ENCODE measurements at regions not wholly inside any gene's neighbourhood (a gene's known extent, or its start where the extent isn't known, plus 50 kb on each side); places are given as distances from the start of the nearest gene placed in this dataset.
"Not testable (repeated sequence)": the region's sequence is repeated elsewhere in the genome, so short reads cannot be mapped to it uniquely, and the experiment has no call there.

DNA sequence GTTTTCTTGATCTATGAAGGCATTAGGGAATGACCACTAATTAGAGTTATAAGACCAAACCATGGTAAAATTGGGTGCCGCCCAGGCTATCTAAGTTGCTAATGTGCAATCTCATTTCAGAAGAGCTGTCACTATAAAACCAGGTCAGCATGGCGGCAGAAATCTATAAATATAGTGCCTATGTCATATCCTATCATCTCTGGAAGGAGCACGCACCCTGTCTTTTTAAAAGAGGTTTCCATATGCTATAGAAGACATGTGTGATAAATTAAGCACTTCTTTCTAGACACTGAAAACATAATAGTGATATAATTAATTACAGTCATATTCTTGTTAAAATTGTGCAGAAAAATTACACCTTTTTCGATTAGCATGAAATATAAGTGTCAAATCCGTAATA is 152.0 kb upstream of the MDFIC2 start:
- no peaks in the 10 kb centered on the region for H3K9me3 ChIP-seq
- H3K27ac ChIP-seq, result no peak overlapping the region
- H3K4me3 ChIP-seq, result no peak overlapping the region
- TF ChIP-seq, protein P1, sequence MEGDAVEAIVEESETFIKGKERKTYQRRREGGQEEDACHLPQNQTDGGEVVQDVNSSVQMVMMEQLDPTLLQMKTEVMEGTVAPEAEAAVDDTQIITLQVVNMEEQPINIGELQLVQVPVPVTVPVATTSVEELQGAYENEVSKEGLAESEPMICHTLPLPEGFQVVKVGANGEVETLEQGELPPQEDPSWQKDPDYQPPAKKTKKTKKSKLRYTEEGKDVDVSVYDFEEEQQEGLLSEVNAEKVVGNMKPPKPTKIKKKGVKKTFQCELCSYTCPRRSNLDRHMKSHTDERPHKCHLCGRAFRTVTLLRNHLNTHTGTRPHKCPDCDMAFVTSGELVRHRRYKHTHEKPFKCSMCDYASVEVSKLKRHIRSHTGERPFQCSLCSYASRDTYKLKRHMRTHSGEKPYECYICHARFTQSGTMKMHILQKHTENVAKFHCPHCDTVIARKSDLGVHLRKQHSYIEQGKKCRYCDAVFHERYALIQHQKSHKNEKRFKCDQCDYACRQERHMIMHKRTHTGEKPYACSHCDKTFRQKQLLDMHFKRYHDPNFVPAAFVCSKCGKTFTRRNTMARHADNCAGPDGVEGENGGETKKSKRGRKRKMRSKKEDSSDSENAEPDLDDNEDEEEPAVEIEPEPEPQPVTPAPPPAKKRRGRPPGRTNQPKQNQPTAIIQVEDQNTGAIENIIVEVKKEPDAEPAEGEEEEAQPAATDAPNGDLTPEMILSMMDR (IDR thresholded peaks at IDR 0.05), result no peak
- no peak for TF ChIP-seq POLR2A (IDR thresholded peaks at IDR 0.05)
- no peak for TF ChIP-seq POLR2AphosphoS5 (IDR thresholded peaks at IDR 0.05)
- no peak for TF ChIP-seq EP300 (IDR thresholded peaks at IDR 0.05)
- no peak for DNase-seq
- intact Hi-C loops (cut with DNase I; ENCODE audit: low total_unique reads), result no loop called here
- 80 to 90% (median 86%) methylated on average over 5 of the region's 5 CpGs for WGBS, 5 donors
- H3K4me1 ChIP-seq, result no peaks in the 10 kb centered on the region
- H3K27me3 ChIP-seq, result peaks cover 0 to 6% (median 0%) of the 10 kb centered on the region in 3 donors
- no peaks in the 10 kb centered on the region for H3K36me3 ChIP-seq

DNA sequence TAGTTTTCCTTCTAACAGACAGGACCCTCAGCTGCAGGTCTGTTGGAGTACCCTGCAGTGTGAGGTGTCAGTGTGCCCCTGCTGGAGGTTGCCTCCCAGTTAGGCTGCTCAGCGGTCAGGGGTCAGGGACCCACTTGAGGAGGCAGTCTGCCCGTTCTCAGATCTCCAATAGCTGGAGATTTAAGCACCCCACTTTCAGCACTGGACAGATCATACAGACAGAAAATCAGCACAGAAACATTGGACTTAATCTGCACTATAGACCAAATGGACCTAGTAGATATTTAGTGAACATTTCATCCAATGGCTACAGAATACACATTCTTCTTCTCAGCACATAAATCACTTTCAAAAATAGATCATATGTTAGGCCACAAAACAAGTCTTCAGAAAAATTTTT is 137.8 kb upstream of the MDFIC2 start:
- DNase-seq; H3K4me3 ChIP-seq; H3K27me3 ChIP-seq; H3K27ac ChIP-seq; intact Hi-C loops (cut with DNase I; ENCODE audit: low total_unique reads); H3K9me3 ChIP-seq; H3K4me1 ChIP-seq; H3K36me3 ChIP-seq: not testable (repeated sequence)
- 48 to 80% (median 69%) methylated on average over 2 of the region's 2 CpGs for WGBS, 5 donors

DNA sequence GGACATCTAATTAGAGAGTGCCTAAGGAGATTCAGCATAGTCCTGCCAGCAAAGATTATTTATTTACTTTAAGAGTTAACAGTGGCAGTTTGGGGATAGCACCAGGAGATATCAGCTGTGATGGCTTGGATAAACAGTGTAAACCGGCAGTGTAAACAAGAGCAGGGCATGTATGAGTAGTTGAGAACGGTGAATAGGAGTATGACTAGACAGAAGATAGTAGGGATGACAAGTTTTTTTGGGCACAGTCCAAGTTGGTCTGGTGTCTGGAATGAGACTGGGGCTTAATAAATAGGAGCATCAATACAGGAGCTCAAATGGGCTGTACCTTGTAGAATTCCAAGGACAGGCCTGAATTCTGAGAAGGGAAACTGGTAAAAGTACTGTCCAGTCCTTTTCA is 123.0 kb upstream of the MDFIC2 start:
- H3K36me3 ChIP-seq; H3K4me1 ChIP-seq; H3K27me3 ChIP-seq; H3K27ac ChIP-seq; intact Hi-C loops (cut with DNase I; ENCODE audit: low total_unique reads); H3K9me3 ChIP-seq; H3K4me3 ChIP-seq; DNase-seq: not testable (repeated sequence)
- WGBS, 5 donors, result 18 to 39% (median 28%) methylated on average over 2 of the region's 2 CpGs

DNA sequence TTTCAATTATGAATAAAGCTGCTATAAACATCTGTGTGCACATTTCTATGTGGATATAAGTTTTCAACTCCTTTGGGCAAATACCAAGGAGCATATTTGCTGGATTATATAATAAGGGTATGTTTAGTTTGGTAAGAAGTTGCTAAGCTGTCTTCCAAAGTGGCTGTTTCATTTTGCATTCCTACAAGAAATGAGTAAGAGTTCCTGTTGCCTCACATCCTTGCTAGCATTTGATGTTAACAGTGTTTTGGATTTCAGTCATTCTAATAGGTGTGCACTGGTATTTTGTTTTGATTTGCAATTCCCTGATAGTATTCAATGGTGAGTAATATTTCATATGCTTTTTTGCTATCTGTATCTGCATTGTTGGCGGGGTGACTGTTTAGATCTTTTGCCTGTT is 120.7 kb upstream of the MDFIC2 start:
- intact Hi-C loops (cut with DNase I; ENCODE audit: low total_unique reads), result no loop called here
- WGBS, 5 donors, result 78 to 93% (median 87%) methylated on average over 1 of the region's 1 CpG
- TF ChIP-seq EP300 (IDR thresholded peaks at IDR 0.05) (no peak), POLR2AphosphoS5 (IDR thresholded peaks at IDR 0.05) (no peak), POLR2A (IDR thresholded peaks at IDR 0.05) (no peak)
- TF ChIP-seq, protein P1 (IDR thresholded peaks at IDR 0.05), result no peak
- no peak overlapping the region for H3K27ac ChIP-seq
- no peak overlapping the region for H3K4me3 ChIP-seq
- H3K27me3 ChIP-seq, result no peaks in the 10 kb centered on the region
- no peak for DNase-seq
- no peaks in the 10 kb centered on the region for H3K36me3 ChIP-seq
- no peaks in the 10 kb centered on the region for H3K4me1 ChIP-seq
- H3K9me3 ChIP-seq, result no peaks in the 10 kb centered on the region

DNA sequence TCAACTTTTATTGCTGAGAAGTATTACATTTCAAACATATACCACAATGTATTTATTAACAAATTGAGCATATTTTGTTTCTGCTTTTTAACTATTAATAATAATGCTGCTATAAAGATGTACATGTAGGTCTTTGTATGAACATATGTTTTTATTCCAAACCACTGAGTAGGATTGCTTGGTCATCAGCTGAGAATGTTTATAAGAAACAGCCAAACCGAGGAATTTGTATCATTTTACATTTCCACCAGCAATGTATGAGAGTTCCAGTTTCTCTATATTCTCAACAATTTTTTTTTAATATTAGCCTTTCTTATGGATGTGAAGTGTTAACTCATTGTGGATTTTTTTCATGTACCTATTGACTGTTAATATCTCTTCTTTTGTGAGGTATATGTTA is 119.5 kb upstream of the MDFIC2 start:
- H3K9me3 ChIP-seq, result no peaks in the 10 kb centered on the region
- H3K27ac ChIP-seq, result no peak overlapping the region
- 82 to 87% (median 83%) methylated on average over 1 of the region's 1 CpG for WGBS, 5 donors
- H3K4me3 ChIP-seq, result no peak overlapping the region
- intact Hi-C loops (cut with DNase I; ENCODE audit: low total_unique reads), result no loop called here
- no peaks in the 10 kb centered on the region for H3K27me3 ChIP-seq
- TF ChIP-seq, protein P1 (IDR thresholded peaks at IDR 0.05), result no peak
- TF ChIP-seq POLR2A (IDR thresholded peaks at IDR 0.05) (no peak), POLR2AphosphoS5 (IDR thresholded peaks at IDR 0.05) (no peak), EP300 (IDR thresholded peaks at IDR 0.05) (no peak)
- no peaks in the 10 kb centered on the region for H3K36me3 ChIP-seq
- DNase-seq, result no peak
- no peaks in the 10 kb centered on the region for H3K4me1 ChIP-seq

- no peaks in the 10 kb centered on the region for H3K4me1 ChIP-seq
- no peak for DNase-seq
- TF ChIP-seq POLR2A (IDR thresholded peaks at IDR 0.05), result no peak
- TF ChIP-seq, protein P1 (IDR thresholded peaks at IDR 0.05), result no peak
- TF ChIP-seq POLR2AphosphoS5 (IDR thresholded peaks at IDR 0.05), result no peak
- TF ChIP-seq EP300 (IDR thresholded peaks at IDR 0.05), result no peak
- H3K27ac ChIP-seq, result no peak overlapping the region
- H3K36me3 ChIP-seq, result no peaks in the 10 kb centered on the region
- no peak overlapping the region for H3K4me3 ChIP-seq
- no peaks in the 10 kb centered on the region for H3K9me3 ChIP-seq
- no peaks in the 10 kb centered on the region for H3K27me3 ChIP-seq
- intact Hi-C loops (cut with DNase I; ENCODE audit: low total_unique reads), result no loop called here
These were observed 113.6 kb upstream of the MDFIC2 start for GRCh38 chr3:70426071-70426470.

Data from stomach (tissue), 8 donors.